Liver (tissue), 7 donors: ENCODE measurements at regions not wholly inside any gene's neighbourhood (a gene's known extent, or its start where the extent isn't known, plus 50 kb on each side); places are given as distances from the start of the nearest gene placed in this dataset.

Experiments
- DNase-seq: peaks from one replicate; pipeline ENCODE4 v3.0.0-alpha.2; 2017; ENCODE audit warnings: low spot score
- H3K27ac ChIP-seq, 2 donors: one replicate each; pipeline ENCODE4 v1.7.0; 2013; ENCODE audit warnings: inconsistent platforms in 2 of 2, low read length in 2 of 2, control low read depth in 1 of 2, low read depth in 1 of 2, mild to moderate bottlenecking in 1 of 2
- H3K27me3 ChIP-seq, 4 donors: one replicate each; pipeline versions ENCODE4 v1.6.1 to v1.7.0; 2013; ENCODE audit warnings: low read length in 3 of 4, inconsistent platforms in 1 of 4, mild to moderate bottlenecking in 1 of 4, moderate library complexity in 1 of 4; ENCODE audit not compliant: control insufficient read depth in 4 of 4, insufficient read depth in 4 of 4
- H3K36me3 ChIP-seq, 4 donors: one replicate each; pipeline versions ENCODE4 v1.6.1 to v1.7.0; 2013; ENCODE audit warnings: low read length in 3 of 4, mild to moderate bottlenecking in 3 of 4, low read depth in 1 of 4, moderate library complexity in 1 of 4; ENCODE audit not compliant: control insufficient read depth in 4 of 4, insufficient read depth in 3 of 4
- H3K4me1 ChIP-seq, 4 donors: one replicate each; pipeline versions ENCODE4 v1.6.1 to v1.7.0; 2013; ENCODE audit warnings: low read length in 3 of 4, mild to moderate bottlenecking in 3 of 4, moderate library complexity in 1 of 4; ENCODE audit not compliant: control insufficient read depth in 4 of 4, insufficient read depth in 4 of 4
- H3K4me3 ChIP-seq, 3 donors: one replicate each; pipeline versions ENCODE4 v1.6.1 to v1.7.0; 2013; ENCODE audit warnings: low read length in 3 of 3, control low read depth in 1 of 3, low read depth in 1 of 3, mild to moderate bottlenecking in 1 of 3
- H3K9ac ChIP-seq, 2 donors: one replicate each; pipeline ENCODE4 v1.7.0; 2013; ENCODE audit warnings: low read length in 2 of 2, mild to moderate bottlenecking in 2 of 2, moderate library complexity in 2 of 2, control low read depth in 1 of 2, low read depth in 1 of 2
- H3K9me3 ChIP-seq, 4 donors: one replicate each; pipeline versions ENCODE4 v1.6.1 to v1.7.0; 2013; ENCODE audit warnings: low read length in 3 of 4; ENCODE audit not compliant: control insufficient read depth in 4 of 4
- ATF3 ChIP-seq: IDR thresholded peaks from 2 replicates; pipeline ENCODE4 v1.6.1; 2016; ENCODE audit warnings: antibody characterized with exemption
- EGR1 ChIP-seq, 2 donors: IDR thresholded peaks; 2 replicates each; pipeline ENCODE4 v1.6.1; 2016 to 2018; ENCODE audit warnings: antibody characterized with exemption in 2 of 2, low read depth in 2 of 2
- FOXA1 ChIP-seq: IDR thresholded peaks from 2 replicates; pipeline ENCODE4 v1.6.1; 2016; ENCODE audit warnings: antibody characterized with exemption
- FOXA2 ChIP-seq: IDR thresholded peaks from 2 replicates; pipeline ENCODE4 v1.6.1; 2016; ENCODE audit warnings: antibody characterized with exemption
- GABPA ChIP-seq, 2 donors: IDR thresholded peaks in 1 of 2; conservative IDR thresholded peaks in 1 of 2; 2 replicates each; pipeline ENCODE4 v1.6.1; 2016; ENCODE audit warnings: antibody characterized with exemption in 2 of 2, mild to moderate bottlenecking in 1 of 2, moderate library complexity in 1 of 2
- HNF4A ChIP-seq, 2 donors: conservative IDR thresholded peaks; 2 replicates each; pipeline ENCODE4 v1.6.1; 2016; ENCODE audit warnings: antibody characterized with exemption in 2 of 2, mild to moderate bottlenecking in 2 of 2
- HNF4G ChIP-seq: IDR thresholded peaks from 2 replicates; pipeline ENCODE4 v1.6.1; 2016; ENCODE audit warnings: antibody characterized with exemption
- JUND ChIP-seq, 2 donors: IDR thresholded peaks; 2 replicates each; pipeline ENCODE4 v1.6.1; 2016; ENCODE audit warnings: antibody characterized with exemption in 2 of 2
- NR2F2 ChIP-seq: IDR thresholded peaks from 2 replicates; pipeline ENCODE4 v1.6.1; 2016; ENCODE audit warnings: antibody characterized with exemption
- RAD21 ChIP-seq, 2 donors: IDR thresholded peaks; 2 replicates each; pipeline ENCODE4 v1.6.1; 2016; ENCODE audit warnings: antibody characterized with exemption in 2 of 2, mild to moderate bottlenecking in 2 of 2
- REST ChIP-seq: IDR thresholded peaks from 2 replicates; pipeline ENCODE4 v1.6.1; 2016; ENCODE audit warnings: antibody characterized with exemption, mild to moderate bottlenecking
- RXRA ChIP-seq, 2 donors: IDR thresholded peaks; 2 replicates each; pipeline ENCODE4 v1.6.1; 2017 to 2018; ENCODE audit warnings: antibody characterized with exemption in 2 of 2, mild to moderate bottlenecking in 1 of 2
- SP1 ChIP-seq: IDR thresholded peaks from 2 replicates; pipeline ENCODE4 v1.6.1; 2018; ENCODE audit warnings: antibody characterized with exemption, mild to moderate bottlenecking
- TAF1 ChIP-seq: conservative IDR thresholded peaks from 2 replicates; pipeline ENCODE4 v1.6.1; 2016; ENCODE audit warnings: antibody characterized with exemption, mild to moderate bottlenecking
- YY1 ChIP-seq: IDR thresholded peaks from 2 replicates; pipeline ENCODE4 v1.6.1; 2016; ENCODE audit warnings: antibody characterized with exemption, mild to moderate bottlenecking
- WGBS: extraction: QIAGEN DNeasy Blood & Tissue Kit; methylation state at CpG from one replicate; pipeline ENCODE4 v1.1.7; 2013; 5-methylcytosine and 5-hydroxymethylcytosine counted together
- TF ChIP-seq, protein P1 (sequence below): IDR thresholded peaks from 2 replicates; pipeline ENCODE4 v1.6.1; 2016; ENCODE audit warnings: antibody characterized with exemption
- TF ChIP-seq, protein P2 (sequence below): IDR thresholded peaks from 2 replicates; pipeline ENCODE4 v1.6.1; 2016; ENCODE audit warnings: antibody characterized with exemption
- donor health status: healthy.
- donor health status: healthy.
- donor health status: healthy.
- donor health status: healthy.

DNA sequence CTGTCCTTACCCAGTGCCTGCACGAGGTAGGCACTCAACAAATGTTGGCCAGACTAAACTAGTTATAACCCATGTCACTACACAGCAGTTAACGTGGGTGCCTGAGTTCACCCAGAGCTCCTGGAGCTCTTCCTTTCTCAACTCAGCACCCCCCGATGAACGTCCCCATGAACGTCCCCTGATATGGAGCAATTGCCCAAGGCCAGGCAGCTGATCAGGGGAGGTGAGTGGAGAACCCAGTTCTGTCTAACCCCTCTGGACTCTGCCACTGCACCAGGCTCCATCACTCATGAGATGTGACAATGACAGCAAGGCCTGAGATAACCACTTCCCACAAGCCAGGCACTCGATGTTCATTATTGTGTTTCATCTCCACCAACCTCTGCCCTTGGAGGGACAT, 199.0 kb downstream of the BCL11B start:
- Histone ChIP-seq H3K4me1 (no peaks in the 10 kb centered on the region), H3K9ac (no peak overlapping the region), H3K9me3 (peaks cover 0 to 6% (median 4%) of the 10 kb centered on the region in 4 donors), H3K27ac (no peak overlapping the region), H3K27me3 (peaks cover 0 to 3% (median 0%) of the 10 kb centered on the region in 4 donors), H3K36me3 (no peaks in the 10 kb centered on the region), H3K4me3 (no peak overlapping the region)
- TF ChIP-seq REST, result no peak
- TF ChIP-seq, protein P1, sequence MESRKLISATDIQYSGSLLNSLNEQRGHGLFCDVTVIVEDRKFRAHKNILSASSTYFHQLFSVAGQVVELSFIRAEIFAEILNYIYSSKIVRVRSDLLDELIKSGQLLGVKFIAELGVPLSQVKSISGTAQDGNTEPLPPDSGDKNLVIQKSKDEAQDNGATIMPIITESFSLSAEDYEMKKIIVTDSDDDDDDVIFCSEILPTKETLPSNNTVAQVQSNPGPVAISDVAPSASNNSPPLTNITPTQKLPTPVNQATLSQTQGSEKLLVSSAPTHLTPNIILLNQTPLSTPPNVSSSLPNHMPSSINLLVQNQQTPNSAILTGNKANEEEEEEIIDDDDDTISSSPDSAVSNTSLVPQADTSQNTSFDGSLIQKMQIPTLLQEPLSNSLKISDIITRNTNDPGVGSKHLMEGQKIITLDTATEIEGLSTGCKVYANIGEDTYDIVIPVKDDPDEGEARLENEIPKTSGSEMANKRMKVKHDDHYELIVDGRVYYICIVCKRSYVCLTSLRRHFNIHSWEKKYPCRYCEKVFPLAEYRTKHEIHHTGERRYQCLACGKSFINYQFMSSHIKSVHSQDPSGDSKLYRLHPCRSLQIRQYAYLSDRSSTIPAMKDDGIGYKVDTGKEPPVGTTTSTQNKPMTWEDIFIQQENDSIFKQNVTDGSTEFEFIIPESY, result no peak
- no peak for TF ChIP-seq FOXA2
- no peak for TF ChIP-seq RXRA (IDR thresholded peaks at IDR 0.05)
- no peak for TF ChIP-seq EGR1 (IDR thresholded peaks at IDR 0.05; ENCODE audit: low read depth in 2 of 2)
- TF ChIP-seq, protein P2, sequence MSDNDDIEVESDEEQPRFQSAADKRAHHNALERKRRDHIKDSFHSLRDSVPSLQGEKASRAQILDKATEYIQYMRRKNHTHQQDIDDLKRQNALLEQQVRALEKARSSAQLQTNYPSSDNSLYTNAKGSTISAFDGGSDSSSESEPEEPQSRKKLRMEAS, result no peak
- no peak for TF ChIP-seq SP1
- TF ChIP-seq YY1, result no peak
- TF ChIP-seq HNF4G, result no peak
- TF ChIP-seq ATF3, result no peak
- TF ChIP-seq TAF1, result no peak
- DNase-seq, result no peak
- 79% methylated on average over 6 of the region's 6 CpGs for WGBS

DNA sequence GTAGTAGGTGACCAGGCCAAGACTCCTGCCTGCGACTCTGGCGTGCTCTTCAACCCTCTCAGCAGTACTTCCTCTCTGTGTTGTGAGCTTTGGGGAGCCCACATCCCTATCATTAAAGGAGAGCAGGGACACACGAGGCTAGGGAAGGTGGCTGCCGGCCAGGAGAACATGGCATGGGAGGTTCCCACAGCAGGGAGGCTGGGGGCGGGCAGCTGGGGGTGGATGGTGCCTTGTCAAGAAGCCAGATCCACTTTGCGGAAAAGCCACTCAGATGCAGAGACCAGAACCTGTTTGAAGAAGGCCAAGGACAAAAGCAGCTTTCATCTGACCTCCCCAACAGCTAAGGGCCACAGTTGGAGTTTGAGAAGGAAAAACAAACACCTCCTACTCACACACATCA, 198.6 kb downstream of the BCL11B start:
- no peaks in the 10 kb centered on the region for H3K4me1 ChIP-seq
- 75% methylated on average over 6 of the region's 6 CpGs for WGBS
- H3K36me3 ChIP-seq, result no peaks in the 10 kb centered on the region
- H3K27me3 ChIP-seq, result peaks cover 0 to 3% (median 0%) of the 10 kb centered on the region in 4 donors
- no peak overlapping the region for H3K27ac ChIP-seq
- peaks cover 0 to 6% (median 4%) of the 10 kb centered on the region in 4 donors for H3K9me3 ChIP-seq
- H3K9ac ChIP-seq, result no peak overlapping the region
- no peak overlapping the region for H3K4me3 ChIP-seq
- DNase-seq, result no peak
- TF ChIP-seq NR2F2 (no peak), RXRA (IDR thresholded peaks at IDR 0.05) (no peak), REST (no peak), HNF4A (conservative IDR thresholded peaks at IDR 0.05) (no peak), GABPA (IDR thresholded peaks at IDR 0.05 in 1 of 2, conservative IDR thresholded peaks at IDR 0.05 in 1 of 2) (no peak), FOXA2 (no peak), ATF3 (no peak), RAD21 (IDR thresholded peaks at IDR 0.05) (no peak), EGR1 (IDR thresholded peaks at IDR 0.05; ENCODE audit: low read depth in 2 of 2) (no peak), JUND (IDR thresholded peaks at IDR 0.05) (no peak), SP1 (no peak), FOXA1 (no peak), YY1 (no peak), HNF4G (no peak)
- TF ChIP-seq, protein P1, result no peak
- TF ChIP-seq, protein P2, result no peak
